Caco-2 (cell line): ENCODE measurements at regions not wholly inside any gene's neighbourhood (a gene's known extent, or its start where the extent isn't known, plus 50 kb on each side); places are given as distances from the start of the nearest gene placed in this dataset.
"Not testable (repeated sequence)": the region's sequence is repeated elsewhere in the genome, so short reads cannot be mapped to it uniquely, and the experiment has no call there.

Experiments used
- BruUV-seq: library from RNA; stranded (reverse); fragments of 400-500 nt; replicated peaks from 2 replicates; lab custom pipeline; 2021; lab: Mats Ljungman, UMichigan
- CTCF ChIA-PET: fragments of 300-600 bp; sonication (Branson Sonifier 250); formaldehyde crosslinking; loops from one replicate; lab custom pipeline; 2022; ENCODE audit warnings: antibody characterized with exemption; lab: Charles Lee
- POLR2A ChIA-PET: fragments of 300-600 bp; sonication (Branson Sonifier 250); formaldehyde crosslinking; loops from one replicate; lab custom pipeline; 2022; ENCODE audit warnings: antibody characterized with exemption; lab: Charles Lee
- DNase-seq, 2 experiments: peaks; one replicate each; pipeline versions ENCODE4 v3.0.0 to v3.0.0-alpha.2; 2020 to 2022
- H3K27me3 ChIP-seq: replicated peaks from 2 replicates; pipeline ENCODE4 v1.6.0; 2011; ENCODE audit warnings: low read length; ENCODE audit not compliant: control insufficient read depth, insufficient read depth
- H3K36me3 ChIP-seq: 2 replicates; pipeline ENCODE4 v1.5.1; 2011; ENCODE audit warnings: low read length; ENCODE audit not compliant: control insufficient read depth, insufficient read depth
- H3K4me1 ChIP-seq: fragments of 250-450 bp; sonication (Bioruptor Pico); 2 replicates; pipeline ENCODE4 v1.5.1; 2020; ENCODE audit warnings: mild to moderate bottlenecking
- H3K4me3 ChIP-seq: 2 replicates; pipeline ENCODE4 v1.5.1; 2011; ENCODE audit warnings: low read depth, mild to moderate bottlenecking, control low read depth, low read length
- H3K9me3 ChIP-seq: fragments of 250-450 bp; sonication (Bioruptor Pico); 2 replicates; pipeline ENCODE4 v1.5.1; 2020; ENCODE audit warnings: mild to moderate bottlenecking, moderate library complexity
- H3K27ac Mint-ChIP-seq: one replicate; pipeline ENCODE4 v1.8.0; 2022; ENCODE audit warnings: mixed read lengths; ENCODE audit not compliant: unreplicated experiment
- H3K27me3 Mint-ChIP-seq: one replicate; pipeline ENCODE4 v1.8.0; 2022; ENCODE audit warnings: mixed read lengths; ENCODE audit not compliant: insufficient read depth, unreplicated experiment
- H3K36me3 Mint-ChIP-seq: one replicate; pipeline ENCODE4 v1.8.0; 2022; ENCODE audit warnings: mild to moderate bottlenecking, mixed read lengths; ENCODE audit not compliant: insufficient read depth, unreplicated experiment
- H3K4me1 Mint-ChIP-seq: one replicate; pipeline ENCODE4 v1.8.0; 2022; ENCODE audit warnings: low read depth, mixed read lengths; ENCODE audit not compliant: unreplicated experiment
- H3K4me3 Mint-ChIP-seq: one replicate; pipeline ENCODE4 v1.8.0; 2022; ENCODE audit warnings: mild to moderate bottlenecking, moderate library complexity, mixed read lengths; ENCODE audit not compliant: unreplicated experiment
- H3K9me3 Mint-ChIP-seq: one replicate; pipeline ENCODE4 v1.8.0; 2022; ENCODE audit warnings: mixed read lengths; ENCODE audit not compliant: unreplicated experiment
- intact Hi-C: fragments of 100-400 bp; cut with micrococcal nuclease; formaldehyde crosslinking; loops from one replicate; pipeline ENCODE4 v1.10.0; 2022; ENCODE audit not compliant: unreplicated experiment
- TF ChIP-seq, protein P1 (sequence below), 2 experiments: fragments of 200-600 bp in 1 of 2; IDR thresholded peaks; 1 replicate in 1 of 2; 2 replicates in 1 of 2; pipeline versions ENCODE4 v1.5.1 to v1.8.0; 2011 to 2022; ENCODE audit warnings: antibody characterized with exemption in 1 of 2, control low read depth in 1 of 2, inconsistent platforms in 1 of 2, low read depth in 1 of 2, low read length in 1 of 2, mild to moderate bottlenecking in 1 of 2, moderate library complexity in 1 of 2; ENCODE audit not compliant: insufficient read depth in 1 of 2, severe bottlenecking in 1 of 2, unreplicated experiment in 1 of 2

DNA sequence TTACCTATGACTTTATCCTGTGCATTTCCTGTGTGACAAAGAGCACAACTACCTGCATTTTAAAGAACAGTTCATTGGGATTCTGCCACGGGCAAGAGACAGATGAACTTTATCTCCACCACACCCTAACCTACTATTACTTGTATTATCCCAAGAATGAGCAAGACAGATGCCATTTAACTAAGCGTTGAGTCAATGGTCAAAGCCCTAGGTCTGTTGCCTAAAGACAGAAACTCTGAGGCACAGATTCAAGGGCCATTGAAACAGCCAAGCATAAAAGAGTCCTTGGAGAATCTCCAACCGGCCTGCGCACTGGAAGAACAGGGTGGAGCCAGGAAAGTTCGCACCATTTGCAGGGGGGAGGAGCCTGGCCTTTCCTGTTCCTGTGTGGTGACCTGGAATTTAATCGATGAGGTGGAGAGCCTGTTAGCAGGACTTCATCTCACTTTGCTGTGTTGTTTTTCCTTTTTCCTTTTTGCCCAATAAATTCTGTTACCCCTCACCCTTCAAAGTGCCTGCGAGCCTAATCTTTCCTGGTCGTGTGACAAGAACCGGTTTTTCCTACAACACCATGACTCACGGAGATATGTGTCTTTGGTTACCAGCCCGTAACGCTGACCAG is 146.4 kb upstream of the DIAPH2 start:
- Mint-ChIP-seq H3K27ac (peak overlapping the region; percentile 91), H3K4me3 (peak overlapping the region; percentile 78), H3K36me3 (no peaks in the 10 kb centered on the region), H3K4me1 (peaks cover 8% of the 10 kb centered on the region), H3K9me3 (no peaks in the 10 kb centered on the region), H3K27me3 (no peaks in the 10 kb centered on the region)
- Histone ChIP-seq H3K36me3 (no peaks in the 10 kb centered on the region), H3K4me1 (peaks cover 11% of the 10 kb centered on the region), H3K9me3 (no peaks in the 10 kb centered on the region), H3K4me3 (no peak overlapping the region), H3K27me3 (no peaks in the 10 kb centered on the region)
- peak; percentile 12 to 34 for DNase-seq
- BruUV-seq, result no TSS peak
- TF ChIP-seq, protein P1, sequence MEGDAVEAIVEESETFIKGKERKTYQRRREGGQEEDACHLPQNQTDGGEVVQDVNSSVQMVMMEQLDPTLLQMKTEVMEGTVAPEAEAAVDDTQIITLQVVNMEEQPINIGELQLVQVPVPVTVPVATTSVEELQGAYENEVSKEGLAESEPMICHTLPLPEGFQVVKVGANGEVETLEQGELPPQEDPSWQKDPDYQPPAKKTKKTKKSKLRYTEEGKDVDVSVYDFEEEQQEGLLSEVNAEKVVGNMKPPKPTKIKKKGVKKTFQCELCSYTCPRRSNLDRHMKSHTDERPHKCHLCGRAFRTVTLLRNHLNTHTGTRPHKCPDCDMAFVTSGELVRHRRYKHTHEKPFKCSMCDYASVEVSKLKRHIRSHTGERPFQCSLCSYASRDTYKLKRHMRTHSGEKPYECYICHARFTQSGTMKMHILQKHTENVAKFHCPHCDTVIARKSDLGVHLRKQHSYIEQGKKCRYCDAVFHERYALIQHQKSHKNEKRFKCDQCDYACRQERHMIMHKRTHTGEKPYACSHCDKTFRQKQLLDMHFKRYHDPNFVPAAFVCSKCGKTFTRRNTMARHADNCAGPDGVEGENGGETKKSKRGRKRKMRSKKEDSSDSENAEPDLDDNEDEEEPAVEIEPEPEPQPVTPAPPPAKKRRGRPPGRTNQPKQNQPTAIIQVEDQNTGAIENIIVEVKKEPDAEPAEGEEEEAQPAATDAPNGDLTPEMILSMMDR (IDR thresholded peaks at IDR 0.05; ENCODE audit: insufficient read depth in 1 of 2, low read depth in 1 of 2, low read length in 1 of 2, severe bottlenecking in 1 of 2, unreplicated experiment in 1 of 2), result no peak
- POLR2A ChIA-PET, result no interaction called here
- CTCF ChIA-PET, result no interaction called here
- intact Hi-C loops, result no loop called here

GRCh38 chrX:96540111-96540631 is 144.5 kb upstream of the DIAPH2 start:
- Mint-ChIP-seq H3K9me3 (no peaks in the 10 kb centered on the region), H3K27ac (no peak overlapping the region), H3K4me1 (peaks cover 8% of the 10 kb centered on the region), H3K4me3 (no peak overlapping the region), H3K36me3 (no peaks in the 10 kb centered on the region), H3K27me3 (no peaks in the 10 kb centered on the region)
- CTCF ChIA-PET, result no interaction called here
- no peak for DNase-seq
- POLR2A ChIA-PET, result no interaction called here
- H3K36me3 ChIP-seq, result no peaks in the 10 kb centered on the region
- no peak overlapping the region for H3K4me3 ChIP-seq
- H3K27me3 ChIP-seq, result no peaks in the 10 kb centered on the region
- intact Hi-C loops, result loop anchor here (10.0 kb wide), 1 partner anchor 145 kb away; the partner anchor contains the start of gene DIAPH2
- BruUV-seq, result no TSS peak
- TF ChIP-seq, protein P1 (IDR thresholded peaks at IDR 0.05; ENCODE audit: insufficient read depth in 1 of 2, low read depth in 1 of 2, low read length in 1 of 2, severe bottlenecking in 1 of 2, unreplicated experiment in 1 of 2), result no peak
- H3K9me3 ChIP-seq, result no peaks in the 10 kb centered on the region
- H3K4me1 ChIP-seq, result peaks cover 7% of the 10 kb centered on the region

GRCh38 chrX:96546281-96546680 is 138.4 kb upstream of the DIAPH2 start:
- H3K27me3 ChIP-seq, H3K4me3 Mint-ChIP-seq, H3K27me3 Mint-ChIP-seq, POLR2A ChIA-PET, H3K36me3 ChIP-seq, H3K4me3 ChIP-seq, H3K9me3 Mint-ChIP-seq, H3K4me1 Mint-ChIP-seq, CTCF ChIA-PET, H3K9me3 ChIP-seq, H3K27ac Mint-ChIP-seq, BruUV-seq, DNase-seq, H3K36me3 Mint-ChIP-seq, H3K4me1 ChIP-seq: not testable (repeated sequence)
- TF ChIP-seq, protein P1 (IDR thresholded peaks at IDR 0.05; ENCODE audit: insufficient read depth in 1 of 2, low read depth in 1 of 2, low read length in 1 of 2, severe bottlenecking in 1 of 2, unreplicated experiment in 1 of 2), result peak in 1 of 2 experiments; percentile 11
- intact Hi-C loops, result loop anchor here (10.0 kb wide), 1 partner anchor 139 kb away; the partner anchor contains the start of gene DIAPH2
